ENCODE measurements at regions not wholly inside any gene's neighbourhood (a gene's known extent, or its start where the extent isn't known, plus 50 kb on each side); places are given as distances from the start of the nearest gene placed in this dataset.
"Not testable (repeated sequence)": the region's sequence is repeated elsewhere in the genome, so short reads cannot be mapped to it uniquely, and the experiment has no call there.

DNA sequence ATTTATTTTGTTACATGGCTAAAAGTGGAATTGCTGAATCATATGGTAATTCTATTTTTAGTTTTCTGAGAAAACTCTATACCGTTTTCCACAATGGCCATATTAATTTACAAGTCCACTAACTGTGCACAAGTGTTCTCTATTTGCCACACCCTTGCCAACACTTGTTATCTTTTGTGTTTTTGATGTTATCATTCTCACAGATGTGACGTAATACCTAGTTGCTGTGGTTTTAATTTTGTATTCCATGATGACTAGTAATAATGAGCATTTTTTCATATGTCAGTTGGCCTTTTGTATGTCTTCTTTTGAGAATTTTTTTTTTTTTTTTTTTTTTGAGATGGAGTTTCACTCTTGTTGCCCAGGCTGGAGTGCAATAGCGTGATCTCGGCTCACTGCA is 164.2 kb upstream of the SPANXN4 start:
- H3K4me3 ChIP-seq (ENCODE audit: low read depth, low read length) = no peak overlapping the region
- H3K27me3 ChIP-seq (ENCODE audit: insufficient read depth, low read depth, severe bottlenecking) = peaks cover 9% of the 10 kb centered on the region
- H3K27ac ChIP-seq = no peak overlapping the region
- no peaks in the 10 kb centered on the region for H3K9me3 ChIP-seq (ENCODE audit: severe bottlenecking)
- no peak for DNase-seq
- H3K36me3 ChIP-seq = no peaks in the 10 kb centered on the region
- TF ChIP-seq, protein P1, sequence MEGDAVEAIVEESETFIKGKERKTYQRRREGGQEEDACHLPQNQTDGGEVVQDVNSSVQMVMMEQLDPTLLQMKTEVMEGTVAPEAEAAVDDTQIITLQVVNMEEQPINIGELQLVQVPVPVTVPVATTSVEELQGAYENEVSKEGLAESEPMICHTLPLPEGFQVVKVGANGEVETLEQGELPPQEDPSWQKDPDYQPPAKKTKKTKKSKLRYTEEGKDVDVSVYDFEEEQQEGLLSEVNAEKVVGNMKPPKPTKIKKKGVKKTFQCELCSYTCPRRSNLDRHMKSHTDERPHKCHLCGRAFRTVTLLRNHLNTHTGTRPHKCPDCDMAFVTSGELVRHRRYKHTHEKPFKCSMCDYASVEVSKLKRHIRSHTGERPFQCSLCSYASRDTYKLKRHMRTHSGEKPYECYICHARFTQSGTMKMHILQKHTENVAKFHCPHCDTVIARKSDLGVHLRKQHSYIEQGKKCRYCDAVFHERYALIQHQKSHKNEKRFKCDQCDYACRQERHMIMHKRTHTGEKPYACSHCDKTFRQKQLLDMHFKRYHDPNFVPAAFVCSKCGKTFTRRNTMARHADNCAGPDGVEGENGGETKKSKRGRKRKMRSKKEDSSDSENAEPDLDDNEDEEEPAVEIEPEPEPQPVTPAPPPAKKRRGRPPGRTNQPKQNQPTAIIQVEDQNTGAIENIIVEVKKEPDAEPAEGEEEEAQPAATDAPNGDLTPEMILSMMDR (IDR thresholded peaks at IDR 0.05; ENCODE audit: low read depth, low read length) = no peak

DNA sequence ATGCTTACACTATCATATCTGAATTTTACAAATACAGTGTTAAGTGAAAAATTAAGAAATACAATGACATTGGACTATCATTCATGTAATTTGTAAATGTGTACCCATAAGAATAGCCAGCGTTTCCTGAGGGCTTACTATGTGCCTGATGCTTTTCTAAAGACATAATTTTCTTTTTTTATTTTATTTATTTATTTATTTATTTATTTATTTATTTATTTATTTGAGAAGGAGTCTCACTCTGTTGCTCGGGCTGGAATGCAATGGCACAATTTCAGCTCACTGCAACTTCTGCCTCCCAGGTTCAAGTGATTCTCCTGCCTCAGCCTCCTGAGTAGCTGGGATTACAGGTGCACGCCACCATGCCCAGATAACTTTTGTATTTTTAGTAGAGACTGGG is 159.5 kb upstream of the SPANXN4 start:
- H3K4me3 ChIP-seq (ENCODE audit: low read depth, low read length); DNase-seq; H3K36me3 ChIP-seq; H3K27ac ChIP-seq; H3K9me3 ChIP-seq (ENCODE audit: severe bottlenecking); H3K27me3 ChIP-seq (ENCODE audit: insufficient read depth, low read depth, severe bottlenecking): not testable (repeated sequence)

DNA sequence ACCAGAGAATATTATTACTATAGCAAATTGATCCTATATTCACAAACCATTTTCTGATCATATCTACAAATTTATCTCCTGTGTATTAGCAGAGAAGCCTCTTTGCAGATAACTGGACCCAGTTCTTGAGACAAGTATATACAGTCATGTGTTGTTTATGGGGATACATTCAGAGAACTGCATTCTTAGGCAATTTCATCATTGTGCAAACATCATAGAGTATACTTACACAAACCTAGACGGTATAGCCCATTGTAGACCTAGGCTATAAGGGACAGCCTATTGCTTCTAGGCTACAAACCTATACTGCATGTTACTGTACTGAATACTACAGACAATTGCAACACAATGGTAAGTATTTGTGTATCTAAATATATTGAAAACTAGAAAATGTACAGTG is 152.5 kb upstream of the SPANXN4 start:
- no peak for DNase-seq
- H3K27ac ChIP-seq = no peak overlapping the region
- no peaks in the 10 kb centered on the region for H3K9me3 ChIP-seq (ENCODE audit: severe bottlenecking)
- peaks cover 3% of the 10 kb centered on the region for H3K27me3 ChIP-seq (ENCODE audit: insufficient read depth, low read depth, severe bottlenecking)
- TF ChIP-seq, protein P1 (IDR thresholded peaks at IDR 0.05; ENCODE audit: low read depth, low read length) = no peak
- H3K36me3 ChIP-seq = no peaks in the 10 kb centered on the region
- H3K4me3 ChIP-seq (ENCODE audit: low read depth, low read length) = no peak overlapping the region

DNA sequence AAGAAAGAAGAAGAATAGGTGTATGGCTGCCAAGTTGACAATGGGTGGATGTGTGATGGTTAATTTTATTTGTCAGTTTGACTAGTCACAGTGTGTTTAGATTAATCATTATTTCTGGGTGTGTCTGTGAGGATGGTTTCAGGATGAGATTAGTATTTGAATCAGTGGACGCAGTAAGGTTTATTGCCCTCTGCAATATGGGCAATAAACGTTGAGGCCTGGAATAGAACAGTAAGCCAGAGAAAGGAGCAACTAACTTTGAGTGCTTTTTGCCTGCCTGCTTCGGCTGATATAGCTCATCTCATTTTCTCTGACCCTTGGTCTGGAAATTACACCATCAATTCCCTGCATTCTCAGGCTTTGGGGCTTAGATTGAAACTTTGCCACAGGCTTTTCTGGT is 140.8 kb upstream of the SPANXN4 start:
- TF ChIP-seq, protein P1 (IDR thresholded peaks at IDR 0.05; ENCODE audit: low read depth, low read length) = no peak
- Histone ChIP-seq H3K36me3 (no peaks in the 10 kb centered on the region), H3K4me3 (ENCODE audit: low read depth, low read length) (no peak overlapping the region), H3K27me3 (ENCODE audit: insufficient read depth, low read depth, severe bottlenecking) (no peaks in the 10 kb centered on the region), H3K9me3 (ENCODE audit: severe bottlenecking) (no peaks in the 10 kb centered on the region), H3K27ac (no peak overlapping the region)
- no peak for DNase-seq

DNA sequence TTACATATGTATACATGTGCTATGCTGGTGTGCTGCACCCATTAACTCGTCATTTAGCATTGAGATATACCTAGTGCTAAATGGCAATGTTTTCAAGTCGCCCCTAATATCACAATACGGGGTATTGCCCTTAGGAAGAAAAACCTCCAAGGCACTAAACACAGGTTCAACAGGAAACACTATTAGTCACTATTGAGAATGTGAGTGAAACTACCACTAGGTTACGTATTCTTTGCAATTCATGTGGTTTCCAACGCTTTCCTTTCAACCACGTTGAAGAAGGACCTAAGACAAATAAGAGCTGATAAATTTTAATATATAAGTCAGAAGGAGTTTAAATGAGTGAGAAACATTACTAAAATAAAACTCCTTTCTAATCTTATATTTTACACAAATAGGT is 134.7 kb upstream of the SPANXN4 start:
- TF ChIP-seq, protein P1 (IDR thresholded peaks at IDR 0.05; ENCODE audit: low read depth, low read length) = no peak
- no peak overlapping the region for H3K27ac ChIP-seq
- no peak for DNase-seq
- no peaks in the 10 kb centered on the region for H3K9me3 ChIP-seq (ENCODE audit: severe bottlenecking)
- H3K4me3 ChIP-seq (ENCODE audit: low read depth, low read length) = no peak overlapping the region
- H3K36me3 ChIP-seq = no peaks in the 10 kb centered on the region
- H3K27me3 ChIP-seq (ENCODE audit: insufficient read depth, low read depth, severe bottlenecking) = peaks cover 6% of the 10 kb centered on the region

DNA sequence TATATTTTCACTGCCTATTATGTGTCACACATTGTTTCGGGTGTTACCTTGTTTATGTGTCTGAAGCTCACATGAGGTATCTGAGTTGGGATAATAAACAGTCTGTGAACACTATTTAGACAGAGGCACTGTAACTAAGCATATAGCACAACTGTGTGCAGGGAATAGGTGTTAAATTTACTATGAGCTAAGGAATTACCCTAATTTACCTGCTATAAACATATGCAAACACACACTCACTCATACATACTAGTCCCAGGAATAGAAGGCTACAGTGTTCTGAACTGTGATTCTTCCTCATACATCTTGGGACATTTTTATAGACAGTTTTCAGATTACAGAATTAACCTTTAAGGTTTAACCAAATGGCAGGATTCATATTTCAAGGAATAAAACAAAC is 127.6 kb upstream of the SPANXN4 start:
- Histone ChIP-seq H3K9me3 (ENCODE audit: severe bottlenecking) (no peaks in the 10 kb centered on the region), H3K27ac (no peak overlapping the region), H3K27me3 (ENCODE audit: insufficient read depth, low read depth, severe bottlenecking) (peaks cover 6% of the 10 kb centered on the region), H3K4me3 (ENCODE audit: low read depth, low read length) (no peak overlapping the region), H3K36me3 (no peaks in the 10 kb centered on the region)
- TF ChIP-seq, protein P1 (IDR thresholded peaks at IDR 0.05; ENCODE audit: low read depth, low read length) = no peak
- DNase-seq = no peak

Measured in WERI-Rb-1 (cell line).